Tibial artery (tissue), 4 donors: ENCODE measurements at regions not wholly inside any gene's neighbourhood (a gene's known extent, or its start where the extent isn't known, plus 50 kb on each side); places are given as distances from the start of the nearest gene placed in this dataset.
"Not testable (repeated sequence)": the region's sequence is repeated elsewhere in the genome, so short reads cannot be mapped to it uniquely, and the experiment has no call there.

Experiments used
- DNase-seq, 2 donors: peaks; one replicate each; pipeline ENCODE4 v3.0.0-alpha.2; 2019
- H3K27ac ChIP-seq, 2 donors: fragments of 200-600 bp; sonication (generic) in 1 of 2; 1 replicate in 1 of 2; 2 replicates in 1 of 2; pipeline ENCODE4 v1.5.1; 2018 to 2019; ENCODE audit warnings: mild to moderate bottlenecking in 1 of 2
- H3K27me3 ChIP-seq, 2 donors: fragments of 200-600 bp; sonication (generic) in 1 of 2; one replicate each; pipeline versions ENCODE4 v1.5.1 to v1.6.0; 2016 to 2019
- H3K36me3 ChIP-seq, 3 donors: fragments of 200-600 bp; sonication (generic) in 2 of 3; one replicate each; pipeline ENCODE4 v1.5.1; 2016 to 2019; ENCODE audit warnings: mild to moderate bottlenecking in 2 of 3
- H3K4me1 ChIP-seq, 4 donors: fragments of 200-600 bp; sonication (generic) in 2 of 4; 1 replicate in 3 of 4; 2 replicates in 1 of 4; pipeline ENCODE4 v1.5.1; 2016 to 2019
- H3K4me3 ChIP-seq, 2 donors: fragments of 200-600 bp; sonication (generic) in 1 of 2; 1 replicate in 1 of 2; 2 replicates in 1 of 2; pipeline ENCODE4 v1.5.1; 2018 to 2019; ENCODE audit warnings: mild to moderate bottlenecking in 2 of 2
- H3K9me3 ChIP-seq, 3 donors: fragments of 200-600 bp; sonication (generic) in 1 of 3; one replicate each; pipeline ENCODE4 v1.5.1; 2016 to 2019
- CTCF ChIP-seq, 2 experiments: fragments of 200-600 bp in 1 of 2; fragments of 450-650 bp in 1 of 2; IDR thresholded peaks; one replicate each; pipeline ENCODE4 v1.5.1; 2017 to 2019; ENCODE audit warnings: antibody characterized with exemption in 2 of 2, mild to moderate bottlenecking in 1 of 2, moderate library complexity in 1 of 2
- intact Hi-C: fragments of 100-400 bp; cut with DNase I; formaldehyde crosslinking; loops from one replicate; pipeline ENCODE4 v1.15.0; 2023; ENCODE audit warnings: low total_unique reads

DNA sequence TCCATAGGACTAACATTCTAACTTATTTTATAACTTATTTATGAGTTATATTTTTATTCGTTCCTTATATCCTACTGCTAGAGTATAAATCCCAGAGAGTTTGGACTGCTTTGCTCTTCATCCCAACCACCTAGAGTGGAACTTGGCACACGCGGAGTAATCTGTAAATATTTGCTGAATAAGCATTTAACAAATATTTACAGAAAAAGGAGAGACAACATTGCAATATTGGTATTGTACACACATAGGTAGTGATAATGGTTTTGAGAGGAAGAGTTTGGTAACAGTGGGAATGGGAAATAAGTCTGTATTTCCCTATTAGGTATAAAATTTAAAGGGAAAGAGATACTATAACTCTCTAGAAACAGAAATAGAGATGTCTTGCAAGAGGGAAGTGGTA lies 634.8 kb upstream of the CITED2 start:
- no peak for TF ChIP-seq CTCF (IDR thresholded peaks at IDR 0.05)
- intact Hi-C loops: no loop called here
- Histone ChIP-seq H3K9me3 (no peaks in the 10 kb centered on the region), H3K36me3 (no peaks in the 10 kb centered on the region), H3K4me3 (no peak overlapping the region), H3K27me3 (no peaks in the 10 kb centered on the region), H3K4me1 (no peaks in the 10 kb centered on the region), H3K27ac (no peak overlapping the region)
- no peak for DNase-seq

GRCh38 chr6:140007525-140007924 lies 633.1 kb upstream of the CITED2 start:
- Histone ChIP-seq H3K4me3 (no peak overlapping the region), H3K36me3 (no peaks in the 10 kb centered on the region), H3K9me3 (no peaks in the 10 kb centered on the region), H3K27me3 (no peaks in the 10 kb centered on the region), H3K27ac (no peak overlapping the region), H3K4me1 (no peaks in the 10 kb centered on the region)
- no peak for TF ChIP-seq CTCF (IDR thresholded peaks at IDR 0.05)
- intact Hi-C loops: no loop called here
- DNase-seq: no peak

DNA sequence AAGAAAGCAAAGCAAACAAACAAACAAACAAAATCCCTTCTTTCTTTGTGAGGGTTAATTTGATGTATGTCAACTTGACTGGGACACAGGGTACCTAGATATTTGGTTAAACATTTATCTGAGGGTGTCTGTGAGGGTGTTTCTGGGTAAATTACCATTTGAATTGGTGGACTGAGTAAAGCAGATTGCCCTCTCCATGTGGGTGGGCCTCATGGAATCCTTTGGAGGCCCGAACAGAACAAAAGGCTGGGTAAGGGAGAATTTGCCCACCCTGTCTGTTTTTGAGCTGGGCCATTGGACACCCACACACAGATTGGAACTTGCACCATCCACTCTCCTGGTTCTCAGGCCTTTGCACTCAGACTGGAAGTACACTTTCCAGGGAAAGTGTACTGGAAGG lies 628.8 kb upstream of the CITED2 start:
- no peaks in the 10 kb centered on the region for H3K4me1 ChIP-seq
- H3K36me3 ChIP-seq: no peaks in the 10 kb centered on the region
- H3K27ac ChIP-seq: no peak overlapping the region
- no peak for TF ChIP-seq CTCF (IDR thresholded peaks at IDR 0.05)
- H3K27me3 ChIP-seq: no peaks in the 10 kb centered on the region
- intact Hi-C loops: no loop called here
- H3K9me3 ChIP-seq: no peaks in the 10 kb centered on the region
- no peak for DNase-seq
- no peak overlapping the region for H3K4me3 ChIP-seq

GRCh38 chr6:140002396-140003022 lies 628.1 kb upstream of the CITED2 start:
- intact Hi-C loops: no loop called here

DNA sequence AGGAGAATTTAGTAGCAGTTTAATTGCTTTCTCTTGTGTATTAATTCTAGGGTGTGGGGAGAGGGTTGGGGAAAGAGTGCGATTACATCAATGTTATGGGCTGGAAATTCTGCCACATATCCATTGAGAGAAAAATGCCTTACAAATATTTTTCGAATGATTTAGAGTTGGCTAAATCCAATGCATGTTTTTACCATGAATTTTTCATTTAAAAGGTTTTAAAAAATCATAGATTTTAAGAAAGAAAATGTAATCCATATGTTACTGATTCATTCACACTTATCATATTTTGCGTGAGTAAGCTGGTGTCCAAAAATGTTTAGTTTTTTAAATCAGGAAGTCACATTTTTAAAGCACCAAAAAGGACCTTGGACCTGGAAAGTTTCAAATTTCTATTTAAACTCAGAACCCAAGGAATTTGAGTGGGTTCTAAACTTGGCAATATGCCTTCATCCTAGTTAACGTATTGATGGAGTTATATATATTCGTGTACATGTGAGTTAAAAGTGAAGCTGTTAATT lies 627.4 kb upstream of the CITED2 start:
- no peak for TF ChIP-seq CTCF (IDR thresholded peaks at IDR 0.05)
- H3K27me3 ChIP-seq: no peaks in the 10 kb centered on the region
- no peak overlapping the region for H3K27ac ChIP-seq
- no peaks in the 10 kb centered on the region for H3K36me3 ChIP-seq
- no peak for DNase-seq
- intact Hi-C loops: no loop called here
- no peaks in the 10 kb centered on the region for H3K9me3 ChIP-seq
- no peaks in the 10 kb centered on the region for H3K4me1 ChIP-seq
- H3K4me3 ChIP-seq: no peak overlapping the region

More at GRCh38 chr6:140002396-140003022, 628.1 kb upstream of the CITED2 start:
- Histone ChIP-seq H3K4me3 (no peak overlapping the region), H3K36me3 (no peaks in the 10 kb centered on the region), H3K27ac (no peak overlapping the region), H3K27me3 (no peaks in the 10 kb centered on the region), H3K4me1 (no peaks in the 10 kb centered on the region), H3K9me3 (no peaks in the 10 kb centered on the region)
- no peak for TF ChIP-seq CTCF (IDR thresholded peaks at IDR 0.05)
- DNase-seq: no peak

GRCh38 chr6:140001005-140001404 lies 626.6 kb upstream of the CITED2 start:
- H3K36me3 ChIP-seq: no peaks in the 10 kb centered on the region
- no peak overlapping the region for H3K27ac ChIP-seq
- no peaks in the 10 kb centered on the region for H3K4me1 ChIP-seq
- intact Hi-C loops: no loop called here
- no peaks in the 10 kb centered on the region for H3K9me3 ChIP-seq
- no peak for DNase-seq
- no peaks in the 10 kb centered on the region for H3K27me3 ChIP-seq
- H3K4me3 ChIP-seq: no peak overlapping the region
- no peak for TF ChIP-seq CTCF (IDR thresholded peaks at IDR 0.05)

DNA sequence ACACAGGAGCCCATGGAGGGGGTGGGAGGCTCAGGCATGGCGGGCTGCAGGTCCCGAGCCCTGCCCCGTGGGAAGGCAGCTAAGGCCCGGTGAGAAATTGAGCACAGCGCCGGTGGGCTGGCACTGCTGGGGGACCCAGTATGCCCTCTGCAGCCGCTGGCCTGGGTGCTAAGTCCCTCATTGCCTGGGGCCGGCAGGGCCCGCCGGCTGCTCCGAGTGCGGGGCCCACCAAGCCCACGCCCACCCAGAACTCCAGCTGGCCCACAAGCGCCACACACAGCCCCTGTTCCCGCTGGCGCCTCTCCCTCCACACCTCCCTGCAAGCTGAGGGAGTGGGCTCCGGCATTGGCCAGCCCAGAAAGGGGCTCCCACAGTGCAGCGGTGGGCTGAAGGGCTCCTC lies 625.2 kb upstream of the CITED2 start:
- DNase-seq, H3K27me3 ChIP-seq, H3K4me3 ChIP-seq, H3K36me3 ChIP-seq, H3K27ac ChIP-seq, H3K9me3 ChIP-seq, H3K4me1 ChIP-seq, intact Hi-C loops: not testable (repeated sequence)

- H3K36me3 ChIP-seq, intact Hi-C loops, H3K27me3 ChIP-seq, H3K4me1 ChIP-seq, H3K27ac ChIP-seq, H3K9me3 ChIP-seq, DNase-seq, H3K4me3 ChIP-seq: not testable (repeated sequence)
These were observed 624.0 kb upstream of the CITED2 start for GRCh38 chr6:139998478-139998877.
